Thyroid gland (tissue), 4 donors: ENCODE measurements at regions not wholly inside any gene's neighbourhood (a gene's known extent, or its start where the extent isn't known, plus 50 kb on each side); places are given as distances from the start of the nearest gene placed in this dataset.

ENCODE experiments used
- DNase-seq, 2 donors: peaks; one replicate each; pipeline ENCODE4 v3.0.0-alpha.2; 2019
- H3K27ac ChIP-seq, 3 donors: fragments of 200-600 bp; sonication (generic); 1 replicate in 2 of 3; 2 replicates in 1 of 3; pipeline ENCODE4 v1.5.1; 2016 to 2019; ENCODE audit warnings: mild to moderate bottlenecking in 1 of 3, moderate library complexity in 1 of 3
- H3K27me3 ChIP-seq: fragments of 200-600 bp; sonication (generic); one replicate; pipeline ENCODE4 v1.5.1; 2019
- H3K36me3 ChIP-seq, 2 donors: fragments of 200-600 bp; sonication (generic); one replicate each; pipeline ENCODE4 v1.5.1; 2016 to 2019
- H3K4me1 ChIP-seq, 2 donors: fragments of 200-600 bp; sonication (generic); one replicate each; pipeline ENCODE4 v1.5.1; 2017 to 2019
- H3K4me3 ChIP-seq, 3 donors: fragments of 200-600 bp; sonication (generic); replicated peaks in 1 of 3; 1 replicate in 2 of 3; 2 replicates in 1 of 3; pipeline ENCODE4 v1.5.1; 2016; ENCODE audit warnings: mild to moderate bottlenecking in 1 of 3
- H3K9me3 ChIP-seq: fragments of 200-600 bp; sonication (generic); one replicate; pipeline ENCODE4 v1.5.1; 2017
- POLR2A ChIP-seq, 2 donors: fragments of 450-650 bp; IDR thresholded peaks; one replicate each; pipeline ENCODE4 v1.6.1; 2017; ENCODE audit warnings: antibody characterized with exemption in 2 of 2, mild to moderate bottlenecking in 2 of 2, moderate library complexity in 1 of 2
- WGBS, 2 donors: methylation state at CpG; one replicate each; pipeline ENCODE4 v1.1.5; 2017; 5-methylcytosine and 5-hydroxymethylcytosine counted together
- intact Hi-C: fragments of 100-400 bp; cut with DNase I; formaldehyde crosslinking; loops from one replicate; pipeline ENCODE4 v1.15.1; 2023
- TF ChIP-seq, protein P1 (sequence below), 6 experiments: fragments of 200-600 bp in 3 of 6; fragments of 450-650 bp in 3 of 6; sonication (generic) in 3 of 6; IDR thresholded peaks; one replicate each; pipeline ENCODE4 v1.5.1; 2016 to 2019; ENCODE audit warnings: antibody characterized with exemption in 6 of 6, mild to moderate bottlenecking in 2 of 6, inconsistent platforms in 1 of 6, moderate library complexity in 1 of 6

DNA sequence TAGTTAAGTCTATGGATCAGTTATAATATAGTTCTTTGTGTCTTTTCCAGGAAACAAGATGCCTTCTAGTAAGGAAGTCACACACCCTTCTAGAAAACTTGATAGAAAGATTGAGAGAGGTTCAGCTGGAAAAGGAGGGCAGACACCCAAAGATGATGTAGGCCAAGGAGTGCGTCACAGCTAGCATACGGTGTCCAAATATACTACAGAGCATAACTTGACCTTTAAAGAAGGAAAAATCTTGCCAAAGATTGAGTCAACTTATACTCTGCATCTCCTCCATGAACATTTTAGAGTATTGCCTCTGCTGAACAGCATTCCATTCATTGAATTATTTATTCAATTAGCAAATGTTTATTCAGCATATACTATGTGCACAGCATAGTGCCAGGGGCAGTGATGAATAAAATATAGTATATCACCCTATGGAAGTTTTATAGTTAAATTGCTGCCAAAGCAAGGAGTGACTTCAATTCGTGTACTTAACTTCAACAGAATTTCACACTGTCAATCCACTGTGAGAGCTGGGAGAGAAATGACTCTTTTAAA is 51.9 kb upstream of the SLC6A14 start:
- Histone ChIP-seq H3K4me3 (no peak overlapping the region), H3K4me1 (no peaks in the 10 kb centered on the region), H3K9me3 (no peaks in the 10 kb centered on the region), H3K36me3 (no peaks in the 10 kb centered on the region), H3K27me3 (no peaks in the 10 kb centered on the region), H3K27ac (no peak overlapping the region)
- intact Hi-C loops, result no loop called here
- no peak for TF ChIP-seq POLR2A (IDR thresholded peaks at IDR 0.05)
- TF ChIP-seq, protein P1, sequence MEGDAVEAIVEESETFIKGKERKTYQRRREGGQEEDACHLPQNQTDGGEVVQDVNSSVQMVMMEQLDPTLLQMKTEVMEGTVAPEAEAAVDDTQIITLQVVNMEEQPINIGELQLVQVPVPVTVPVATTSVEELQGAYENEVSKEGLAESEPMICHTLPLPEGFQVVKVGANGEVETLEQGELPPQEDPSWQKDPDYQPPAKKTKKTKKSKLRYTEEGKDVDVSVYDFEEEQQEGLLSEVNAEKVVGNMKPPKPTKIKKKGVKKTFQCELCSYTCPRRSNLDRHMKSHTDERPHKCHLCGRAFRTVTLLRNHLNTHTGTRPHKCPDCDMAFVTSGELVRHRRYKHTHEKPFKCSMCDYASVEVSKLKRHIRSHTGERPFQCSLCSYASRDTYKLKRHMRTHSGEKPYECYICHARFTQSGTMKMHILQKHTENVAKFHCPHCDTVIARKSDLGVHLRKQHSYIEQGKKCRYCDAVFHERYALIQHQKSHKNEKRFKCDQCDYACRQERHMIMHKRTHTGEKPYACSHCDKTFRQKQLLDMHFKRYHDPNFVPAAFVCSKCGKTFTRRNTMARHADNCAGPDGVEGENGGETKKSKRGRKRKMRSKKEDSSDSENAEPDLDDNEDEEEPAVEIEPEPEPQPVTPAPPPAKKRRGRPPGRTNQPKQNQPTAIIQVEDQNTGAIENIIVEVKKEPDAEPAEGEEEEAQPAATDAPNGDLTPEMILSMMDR (IDR thresholded peaks at IDR 0.05), result no peak
- WGBS, 2 donors, result 61 to 74% methylated on average over 3 of the region's 3 CpGs
- no peak for DNase-seq
